ENCODE measurements at regions not wholly inside any gene's neighbourhood (a gene's known extent, or its start where the extent isn't known, plus 50 kb on each side); places are given as distances from the start of the nearest gene placed in this dataset.

DNA sequence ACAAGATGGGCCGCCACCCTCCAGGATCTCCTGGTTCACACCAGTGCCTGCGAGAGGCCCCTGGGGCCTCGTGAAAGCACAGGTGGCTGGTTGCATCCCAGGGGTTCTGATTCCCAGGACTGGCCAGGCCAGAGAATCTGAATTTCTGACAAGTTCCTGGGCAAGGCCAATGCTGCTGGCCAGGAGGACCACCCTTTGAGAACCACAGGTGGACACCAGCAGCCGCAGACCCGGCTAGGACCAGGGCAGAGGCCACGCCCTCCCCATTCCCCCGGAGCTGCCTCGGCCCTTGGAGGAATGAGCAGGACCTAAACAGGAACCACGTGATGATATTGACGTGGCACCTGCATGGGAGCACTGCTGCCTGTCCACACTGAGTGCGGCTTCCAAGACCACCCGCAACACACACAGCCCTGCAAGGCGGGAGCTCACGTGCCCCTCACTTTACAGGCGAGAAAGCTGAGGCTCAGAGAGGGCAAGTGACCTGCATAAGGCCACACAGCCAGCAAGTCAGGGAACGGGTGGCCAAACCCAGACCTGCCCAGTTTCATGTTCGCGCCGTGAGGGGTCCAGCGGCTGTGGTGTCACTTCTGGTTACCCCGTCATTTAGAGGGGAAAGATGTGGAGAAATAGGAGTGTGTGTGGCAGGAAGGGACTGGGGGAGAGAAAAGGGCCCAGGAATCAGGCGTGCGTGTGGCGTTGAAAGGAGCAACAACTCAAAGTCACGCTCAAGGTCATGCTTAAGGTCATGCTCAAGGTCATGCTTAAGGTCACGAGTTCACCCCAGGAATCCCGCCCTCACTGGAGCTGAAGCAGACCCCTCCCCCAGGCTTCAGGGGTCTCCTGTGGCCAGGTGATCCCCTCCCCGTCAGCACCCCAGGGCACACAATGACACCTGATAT is 105.9 kb upstream of the IER5L start:
- peak in 2 of 3 donors; percentile 40 to 46 for DNase-seq
- H3K4me3 ChIP-seq, result no peak overlapping the region
- WGBS (ENCODE audit: insufficient coverage, low coverage, low lambda C conversion rate, missing lambda C conversion rate), result 93% methylated on average over 3 of the region's 28 CpGs

DNA sequence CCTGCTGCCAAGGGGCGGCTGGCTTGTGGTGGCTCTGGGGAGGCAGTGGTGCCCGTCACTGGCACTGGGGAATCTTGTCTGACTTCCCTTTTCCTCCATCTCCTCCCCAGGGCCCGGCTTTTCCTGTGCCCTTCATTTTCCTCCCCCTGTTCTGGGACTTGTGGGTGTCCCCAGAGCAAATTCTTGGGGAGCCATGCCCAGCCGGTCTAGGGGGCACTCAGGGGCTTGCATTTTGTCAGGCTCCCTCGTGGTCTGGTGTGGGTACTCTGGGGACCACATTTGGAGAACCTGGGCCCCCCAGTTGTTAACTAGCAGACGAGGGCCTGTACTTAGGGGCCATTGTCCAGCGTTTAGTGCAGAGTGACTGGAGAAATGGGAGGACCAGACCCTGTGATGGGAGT is 105.2 kb upstream of the IER5L start:
- WGBS (ENCODE audit: insufficient coverage, low coverage, low lambda C conversion rate, missing lambda C conversion rate), result 54% methylated on average over 6 of the region's 7 CpGs
- ATAC-seq (peak in 2 of 4 donors; percentile 12 to 25), DNase-seq (peak in 2 of 3 donors; percentile 37 to 48)
- no peaks in the 10 kb centered on the region for H3K4me1 ChIP-seq
- no peaks in the 10 kb centered on the region for H3K36me3 ChIP-seq
- no peaks in the 10 kb centered on the region for H3K9me3 ChIP-seq
- H3K27me3 ChIP-seq, result no peaks in the 10 kb centered on the region
- TF ChIP-seq, protein P1, sequence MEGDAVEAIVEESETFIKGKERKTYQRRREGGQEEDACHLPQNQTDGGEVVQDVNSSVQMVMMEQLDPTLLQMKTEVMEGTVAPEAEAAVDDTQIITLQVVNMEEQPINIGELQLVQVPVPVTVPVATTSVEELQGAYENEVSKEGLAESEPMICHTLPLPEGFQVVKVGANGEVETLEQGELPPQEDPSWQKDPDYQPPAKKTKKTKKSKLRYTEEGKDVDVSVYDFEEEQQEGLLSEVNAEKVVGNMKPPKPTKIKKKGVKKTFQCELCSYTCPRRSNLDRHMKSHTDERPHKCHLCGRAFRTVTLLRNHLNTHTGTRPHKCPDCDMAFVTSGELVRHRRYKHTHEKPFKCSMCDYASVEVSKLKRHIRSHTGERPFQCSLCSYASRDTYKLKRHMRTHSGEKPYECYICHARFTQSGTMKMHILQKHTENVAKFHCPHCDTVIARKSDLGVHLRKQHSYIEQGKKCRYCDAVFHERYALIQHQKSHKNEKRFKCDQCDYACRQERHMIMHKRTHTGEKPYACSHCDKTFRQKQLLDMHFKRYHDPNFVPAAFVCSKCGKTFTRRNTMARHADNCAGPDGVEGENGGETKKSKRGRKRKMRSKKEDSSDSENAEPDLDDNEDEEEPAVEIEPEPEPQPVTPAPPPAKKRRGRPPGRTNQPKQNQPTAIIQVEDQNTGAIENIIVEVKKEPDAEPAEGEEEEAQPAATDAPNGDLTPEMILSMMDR (IDR thresholded peaks at IDR 0.05), result no peak
- TF ChIP-seq POLR2A (IDR thresholded peaks at IDR 0.05), result no peak
- H3K27ac ChIP-seq, result peak overlapping the region in 1 of 3 donors; percentile 8
- intact Hi-C loops (cut with DNase I), result no loop called here
- peak overlapping the region in 2 of 3 donors; percentile 9 to 22 for H3K4me3 ChIP-seq

More for the DNA sequence above, 105.9 kb upstream of the IER5L start:
- no peak overlapping the region for H3K27ac ChIP-seq
- no peaks in the 10 kb centered on the region for H3K4me1 ChIP-seq
- no peaks in the 10 kb centered on the region for H3K9me3 ChIP-seq
- TF ChIP-seq POLR2A (IDR thresholded peaks at IDR 0.05), result no peak
- TF ChIP-seq, protein P1 (IDR thresholded peaks at IDR 0.05), result no peak
- no peaks in the 10 kb centered on the region for H3K36me3 ChIP-seq
- no peak for ATAC-seq
- intact Hi-C loops (cut with DNase I), result no loop called here
- H3K27me3 ChIP-seq, result no peaks in the 10 kb centered on the region

DNA sequence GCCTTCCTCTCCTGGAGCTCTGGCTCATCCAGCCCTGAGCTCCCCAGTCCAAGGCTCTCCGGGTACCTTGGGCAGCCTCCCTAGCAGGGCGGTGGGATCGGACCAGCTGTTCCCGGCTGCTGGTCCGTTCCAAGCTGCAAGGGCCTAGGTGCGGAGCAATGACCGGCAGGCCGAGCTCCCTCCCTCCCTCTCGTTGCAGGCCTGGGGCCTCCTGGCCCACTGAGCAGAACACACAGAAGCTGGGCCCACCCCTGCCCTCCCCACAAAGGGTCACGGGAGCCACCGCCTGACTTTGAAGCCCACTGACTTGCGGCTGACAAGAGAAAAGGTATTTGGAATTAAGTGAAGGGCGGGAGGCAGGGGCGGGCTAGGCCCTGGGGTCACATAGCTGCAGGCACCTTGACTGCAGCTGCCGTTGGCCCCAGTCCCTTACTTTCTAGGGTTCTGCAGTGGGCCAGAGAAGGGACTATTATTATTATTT is 104.7 kb upstream of the IER5L start:
- WGBS (ENCODE audit: insufficient coverage, low coverage, low lambda C conversion rate, missing lambda C conversion rate), result 80% methylated on average over 3 of the region's 15 CpGs
- Histone ChIP-seq H3K27me3 (no peaks in the 10 kb centered on the region), H3K36me3 (no peaks in the 10 kb centered on the region), H3K9me3 (no peaks in the 10 kb centered on the region), H3K4me1 (no peaks in the 10 kb centered on the region), H3K27ac (peak overlapping the region; percentile 5 to 31 (median 8)), H3K4me3 (peak overlapping the region; percentile 9 to 22 (median 18))
- ATAC-seq (peak in 3 of 4 donors; percentile 11 to 24 (median 17)), DNase-seq (peak in 2 of 3 donors; percentile 40 to 42)
- intact Hi-C loops (cut with DNase I), result no loop called here
- TF ChIP-seq, protein P1 (IDR thresholded peaks at IDR 0.05), result no peak

DNA sequence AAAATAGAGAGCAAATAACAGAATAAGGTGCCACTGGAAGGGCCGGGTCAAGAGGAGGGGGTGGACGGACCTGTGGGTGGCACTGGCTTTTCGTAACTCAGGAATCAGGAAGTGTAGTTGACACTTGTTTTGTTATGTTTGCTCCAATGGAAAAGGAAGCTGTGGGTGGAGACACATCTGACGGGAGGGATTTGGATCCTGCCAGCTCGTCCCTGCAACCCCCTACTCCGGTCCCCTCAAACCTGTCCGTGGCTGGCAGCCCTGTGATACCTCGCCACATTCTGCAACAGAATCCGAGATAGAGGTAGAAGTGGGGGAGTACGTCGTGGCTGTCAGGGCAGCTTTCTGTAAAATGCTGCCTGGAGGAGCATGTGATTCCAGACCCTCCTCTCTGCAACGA is 104.2 kb upstream of the IER5L start:
- no peaks in the 10 kb centered on the region for H3K4me1 ChIP-seq
- no peaks in the 10 kb centered on the region for H3K27me3 ChIP-seq
- peak overlapping the region; percentile 9 to 22 (median 18) for H3K4me3 ChIP-seq
- intact Hi-C loops (cut with DNase I), result no loop called here
- 48% methylated on average over 7 of the region's 12 CpGs for WGBS (ENCODE audit: insufficient coverage, low coverage, low lambda C conversion rate, missing lambda C conversion rate)
- DNase-seq (peak in 2 of 3 donors; percentile 34 to 47), ATAC-seq (peak; percentile 42 to 74 (median 58))
- H3K36me3 ChIP-seq, result no peaks in the 10 kb centered on the region
- peak overlapping the region; percentile 5 to 31 (median 8) for H3K27ac ChIP-seq
- TF ChIP-seq POLR2A (IDR thresholded peaks at IDR 0.05), result no peak
- TF ChIP-seq, protein P1 (IDR thresholded peaks at IDR 0.05), result no peak
- no peaks in the 10 kb centered on the region for H3K9me3 ChIP-seq
